ENCODE measurements at regions not wholly inside any gene's neighbourhood (a gene's known extent, or its start where the extent isn't known, plus 50 kb on each side); places are given as distances from the start of the nearest gene placed in this dataset.

DNA sequence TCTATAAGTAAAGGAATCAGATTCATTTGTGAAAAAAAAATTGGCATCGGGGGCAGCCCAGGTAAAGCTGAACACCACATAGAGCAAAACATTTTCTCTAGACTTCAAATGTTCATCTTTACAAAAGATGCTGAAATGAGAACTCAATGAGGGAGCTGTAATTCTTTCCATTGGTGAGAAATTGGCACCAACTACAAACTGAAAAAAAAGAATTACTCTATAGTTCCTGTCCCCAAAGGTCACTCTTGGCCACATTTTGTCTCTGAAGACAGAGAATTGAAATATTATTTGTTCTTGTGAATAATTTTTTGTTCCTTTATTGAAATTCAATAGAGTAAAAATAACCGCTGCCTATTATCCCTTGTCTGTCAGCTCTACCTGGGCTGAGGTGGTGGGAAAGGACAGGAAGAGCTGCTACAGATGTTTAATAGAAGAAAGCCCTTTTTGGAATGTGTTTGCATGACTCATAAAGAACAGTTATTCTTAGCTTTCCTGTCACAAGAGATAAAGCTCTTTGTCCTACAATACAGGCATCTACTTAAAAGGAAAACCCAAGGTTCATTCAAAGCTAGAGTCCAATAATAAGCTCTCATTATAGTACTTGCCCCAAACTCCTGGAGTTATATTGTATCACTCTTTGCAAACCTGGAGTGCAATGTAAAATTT, 380.1 kb upstream of the KITLG start:
- H3K36me3 ChIP-seq (ENCODE audit: control insufficient read depth in 2 of 3, insufficient read depth in 3 of 3, low read length in 3 of 3), result no peaks in the 10 kb centered on the region
- no peaks in the 10 kb centered on the region for H3K4me1 ChIP-seq (ENCODE audit: control insufficient read depth in 2 of 3, insufficient read depth in 2 of 3, low read depth in 1 of 3, low read length in 3 of 3)
- DNase-seq (peak in 1 of 5 donors; percentile 37), FAIRE-seq (no peak)
- H3K4me3 ChIP-seq (ENCODE audit: low read length in 3 of 3), result no peak overlapping the region
- intact Hi-C loops (cut with DNase I), result no loop called here
- H3K9ac ChIP-seq (ENCODE audit: low read length in 3 of 3), result no peak overlapping the region
- TF ChIP-seq, protein P1, sequence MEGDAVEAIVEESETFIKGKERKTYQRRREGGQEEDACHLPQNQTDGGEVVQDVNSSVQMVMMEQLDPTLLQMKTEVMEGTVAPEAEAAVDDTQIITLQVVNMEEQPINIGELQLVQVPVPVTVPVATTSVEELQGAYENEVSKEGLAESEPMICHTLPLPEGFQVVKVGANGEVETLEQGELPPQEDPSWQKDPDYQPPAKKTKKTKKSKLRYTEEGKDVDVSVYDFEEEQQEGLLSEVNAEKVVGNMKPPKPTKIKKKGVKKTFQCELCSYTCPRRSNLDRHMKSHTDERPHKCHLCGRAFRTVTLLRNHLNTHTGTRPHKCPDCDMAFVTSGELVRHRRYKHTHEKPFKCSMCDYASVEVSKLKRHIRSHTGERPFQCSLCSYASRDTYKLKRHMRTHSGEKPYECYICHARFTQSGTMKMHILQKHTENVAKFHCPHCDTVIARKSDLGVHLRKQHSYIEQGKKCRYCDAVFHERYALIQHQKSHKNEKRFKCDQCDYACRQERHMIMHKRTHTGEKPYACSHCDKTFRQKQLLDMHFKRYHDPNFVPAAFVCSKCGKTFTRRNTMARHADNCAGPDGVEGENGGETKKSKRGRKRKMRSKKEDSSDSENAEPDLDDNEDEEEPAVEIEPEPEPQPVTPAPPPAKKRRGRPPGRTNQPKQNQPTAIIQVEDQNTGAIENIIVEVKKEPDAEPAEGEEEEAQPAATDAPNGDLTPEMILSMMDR (IDR thresholded peaks at IDR 0.05; ENCODE audit: borderline replicate concordance, extremely low read depth, insufficient read depth), result no peak
- H3K27me3 ChIP-seq (ENCODE audit: control insufficient read depth, insufficient read depth, low read length), result no peaks in the 10 kb centered on the region
- H3K9me3 ChIP-seq (ENCODE audit: control insufficient read depth in 2 of 3, insufficient read depth in 1 of 3, low read length in 3 of 3), result no peaks in the 10 kb centered on the region
- no peak overlapping the region for H3K27ac ChIP-seq (ENCODE audit: low read depth in 2 of 2, low read length in 2 of 2)

DNA sequence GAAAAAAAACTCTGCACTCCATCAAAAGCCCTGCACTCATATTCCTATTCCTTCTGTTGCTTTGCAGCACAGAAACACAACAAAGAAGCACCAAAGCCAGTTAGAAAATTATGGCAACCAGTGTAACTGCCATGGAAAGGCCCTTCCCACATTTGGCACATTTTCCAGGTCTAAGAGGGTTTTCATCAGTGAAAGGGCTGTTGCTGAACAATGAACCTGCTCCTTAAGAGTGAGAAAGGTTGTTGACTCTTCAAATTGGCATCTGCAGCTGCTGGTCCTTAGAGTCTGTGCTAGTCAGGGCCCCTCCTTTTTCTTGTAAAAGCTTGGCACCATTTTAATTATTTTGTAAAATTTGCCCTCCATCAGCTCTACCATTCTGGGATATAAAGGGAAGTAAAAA, 378.7 kb upstream of the KITLG start:
- no peak for FAIRE-seq
- no peaks in the 10 kb centered on the region for H3K27me3 ChIP-seq (ENCODE audit: control insufficient read depth, insufficient read depth, low read length)
- H3K9ac ChIP-seq (ENCODE audit: low read length in 3 of 3), result no peak overlapping the region
- no peak overlapping the region for H3K27ac ChIP-seq (ENCODE audit: low read depth in 2 of 2, low read length in 2 of 2)
- no peaks in the 10 kb centered on the region for H3K36me3 ChIP-seq (ENCODE audit: control insufficient read depth in 2 of 3, insufficient read depth in 3 of 3, low read length in 3 of 3)
- TF ChIP-seq, protein P1 (IDR thresholded peaks at IDR 0.05; ENCODE audit: borderline replicate concordance, extremely low read depth, insufficient read depth), result no peak
- no peaks in the 10 kb centered on the region for H3K9me3 ChIP-seq (ENCODE audit: control insufficient read depth in 2 of 3, insufficient read depth in 1 of 3, low read length in 3 of 3)
- intact Hi-C loops (cut with DNase I), result no loop called here
- H3K4me1 ChIP-seq (ENCODE audit: control insufficient read depth in 2 of 3, insufficient read depth in 2 of 3, low read depth in 1 of 3, low read length in 3 of 3), result no peaks in the 10 kb centered on the region
- DNase-seq, result no peak
- H3K4me3 ChIP-seq (ENCODE audit: low read length in 3 of 3), result no peak overlapping the region

- Histone ChIP-seq H3K36me3 (ENCODE audit: control insufficient read depth in 2 of 3, insufficient read depth in 3 of 3, low read length in 3 of 3) (no peaks in the 10 kb centered on the region), H3K27me3 (ENCODE audit: control insufficient read depth, insufficient read depth, low read length) (no peaks in the 10 kb centered on the region), H3K4me1 (ENCODE audit: control insufficient read depth in 2 of 3, insufficient read depth in 2 of 3, low read depth in 1 of 3, low read length in 3 of 3) (no peaks in the 10 kb centered on the region), H3K4me3 (ENCODE audit: low read length in 3 of 3) (no peak overlapping the region), H3K9me3 (ENCODE audit: control insufficient read depth in 2 of 3, insufficient read depth in 1 of 3, low read length in 3 of 3) (no peaks in the 10 kb centered on the region), H3K27ac (ENCODE audit: low read depth in 2 of 2, low read length in 2 of 2) (no peak overlapping the region), H3K9ac (ENCODE audit: low read length in 3 of 3) (no peak overlapping the region)
- FAIRE-seq (no peak), DNase-seq (no peak)
- TF ChIP-seq, protein P1 (IDR thresholded peaks at IDR 0.05; ENCODE audit: borderline replicate concordance, extremely low read depth, insufficient read depth), result no peak
- intact Hi-C loops (cut with DNase I), result no loop called here
These were observed 377.9 kb upstream of the KITLG start for GRCh38 chr12:88958153-88958552.

- H3K36me3 ChIP-seq (ENCODE audit: control insufficient read depth in 2 of 3, insufficient read depth in 3 of 3, low read length in 3 of 3), result no peaks in the 10 kb centered on the region
- H3K9me3 ChIP-seq (ENCODE audit: control insufficient read depth in 2 of 3, insufficient read depth in 1 of 3, low read length in 3 of 3), result no peaks in the 10 kb centered on the region
- intact Hi-C loops (cut with DNase I), result no loop called here
- H3K4me3 ChIP-seq (ENCODE audit: low read length in 3 of 3), result no peak overlapping the region
- DNase-seq, result no peak
- no peak for FAIRE-seq
- TF ChIP-seq, protein P1 (IDR thresholded peaks at IDR 0.05; ENCODE audit: borderline replicate concordance, extremely low read depth, insufficient read depth), result no peak
- no peak overlapping the region for H3K9ac ChIP-seq (ENCODE audit: low read length in 3 of 3)
- no peaks in the 10 kb centered on the region for H3K4me1 ChIP-seq (ENCODE audit: control insufficient read depth in 2 of 3, insufficient read depth in 2 of 3, low read depth in 1 of 3, low read length in 3 of 3)
- H3K27me3 ChIP-seq (ENCODE audit: control insufficient read depth, insufficient read depth, low read length), result no peaks in the 10 kb centered on the region
- no peak overlapping the region for H3K27ac ChIP-seq (ENCODE audit: low read depth in 2 of 2, low read length in 2 of 2)
These were observed 377.1 kb upstream of the KITLG start for GRCh38 chr12:88957358-88957757.

All from kidney (tissue), 13 donors.